MCF 10A (cell line): ENCODE measurements at regions not wholly inside any gene's neighbourhood (a gene's known extent, or its start where the extent isn't known, plus 50 kb on each side); places are given as distances from the start of the nearest gene placed in this dataset.

Source experiments
- BruUV-seq: library from RNA; stranded (reverse); fragments of 400-500 nt; replicated peaks from 2 replicates; lab custom pipeline; 2021; lab: Mats Ljungman, UMichigan
- CTCF ChIA-PET: fragments of 300-600 bp; sonication (Branson Sonifier 250); formaldehyde crosslinking; extraction: SDS; loops from one replicate; lab custom pipeline; 2021; ENCODE audit warnings: antibody characterized with exemption, inconsistent platforms; lab: Yijun Ruan, JAX
- POLR2A ChIA-PET: fragments of 300-600, 350-650 bp; sonication (Branson Sonifier 250); formaldehyde crosslinking; extraction: SDS; loops from one replicate; lab custom pipeline; 2020; ENCODE audit warnings: antibody characterized with exemption, inconsistent platforms; lab: Yijun Ruan, JAX
- DNase-seq: peaks from one replicate; pipeline ENCODE4 v3.0.0-alpha.2; 2018; ENCODE audit not compliant: unreplicated experiment
- H3K27ac Mint-ChIP-seq: one replicate; pipeline ENCODE4 v1.8.0; 2022; ENCODE audit warnings: mild to moderate bottlenecking, low read depth, mixed read lengths; ENCODE audit not compliant: unreplicated experiment
- H3K27me3 Mint-ChIP-seq: one replicate; pipeline ENCODE4 v1.8.0; 2022; ENCODE audit warnings: mixed read lengths; ENCODE audit not compliant: insufficient read depth, unreplicated experiment
- H3K36me3 Mint-ChIP-seq: one replicate; pipeline ENCODE4 v1.8.0; 2022; ENCODE audit warnings: mild to moderate bottlenecking, moderate library complexity, mixed read lengths; ENCODE audit not compliant: insufficient read depth, unreplicated experiment
- H3K4me1 Mint-ChIP-seq: one replicate; pipeline ENCODE4 v1.8.0; 2022; ENCODE audit warnings: mixed read lengths; ENCODE audit not compliant: insufficient read depth, unreplicated experiment
- H3K4me3 Mint-ChIP-seq: one replicate; pipeline ENCODE4 v1.8.0; 2022; ENCODE audit warnings: mild to moderate bottlenecking, moderate library complexity, mixed read lengths; ENCODE audit not compliant: unreplicated experiment
- H3K9me3 Mint-ChIP-seq: one replicate; pipeline ENCODE4 v1.8.0; 2022; ENCODE audit warnings: mixed read lengths; ENCODE audit not compliant: unreplicated experiment
- CTCF ChIP-seq: fragments of 200-600 bp; IDR thresholded peaks from one replicate; pipeline ENCODE4 v1.8.0; 2022; ENCODE audit warnings: antibody characterized with exemption, mild to moderate bottlenecking; ENCODE audit not compliant: unreplicated experiment
- intact Hi-C: fragments of 100-400 bp; cut with micrococcal nuclease; formaldehyde crosslinking; loops from 2 replicates; pipeline ENCODE4 v1.14.1; 2022

- ChIA-PET POLR2A (interaction anchor here (1.1 kb wide), 1 partner anchor 16 kb away, joined by 3 read pairs; no protein-coding TSS in a partner anchor), CTCF (no interaction called here)
- Mint-ChIP-seq H3K36me3 (no peaks in the 10 kb centered on the region), H3K9me3 (no peaks in the 10 kb centered on the region), H3K27ac (no peak overlapping the region), H3K4me1 (no peaks in the 10 kb centered on the region), H3K4me3 (no peak overlapping the region), H3K27me3 (peaks cover 86% of the 10 kb centered on the region)
- TF ChIP-seq CTCF, result no peak
- peak; percentile 15 for DNase-seq
- no TSS peak for BruUV-seq
- intact Hi-C loops, result no loop called here
Observed at GRCh38 chr1:208329300-208329699, 85.1 kb upstream of the PLXNA2 start.

GRCh38 chr1:208332036-208332773, 88.0 kb upstream of the PLXNA2 start:
- BruUV-seq, result no TSS peak
- Mint-ChIP-seq H3K4me1 (no peaks in the 10 kb centered on the region), H3K27me3 (peaks cover 81% of the 10 kb centered on the region), H3K27ac (no peak overlapping the region), H3K36me3 (no peaks in the 10 kb centered on the region), H3K4me3 (no peak overlapping the region), H3K9me3 (no peaks in the 10 kb centered on the region)
- TF ChIP-seq CTCF, result no peak
- intact Hi-C loops, result no loop called here
- DNase-seq, result no peak
- POLR2A ChIA-PET, result interaction anchor here (0.5 to 0.6 kb wide), 2 partner anchors 453 to 1254 kb away, joined by 3 read pairs; no protein-coding TSS in a partner anchor
- CTCF ChIA-PET, result interaction anchor here (0.6 to 0.9 kb wide), 3 partner anchors 9 to 253 kb away, joined by 3 read pairs; no protein-coding TSS in a partner anchor

DNA sequence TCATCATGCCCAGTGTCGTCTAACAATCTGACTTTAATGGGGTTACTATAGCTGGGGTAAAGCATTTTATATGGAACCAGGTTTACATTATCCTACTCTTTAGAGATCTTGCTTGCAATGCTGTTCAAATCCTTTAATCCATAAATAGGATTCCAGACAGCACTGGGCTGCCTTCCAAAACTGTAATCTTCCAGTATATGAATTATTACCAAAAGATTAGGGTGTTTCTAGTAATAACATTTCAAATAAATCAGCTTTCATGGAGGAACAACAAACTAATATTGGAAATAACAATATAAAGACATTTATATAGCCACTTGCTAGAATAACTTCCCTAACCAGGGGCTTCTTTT, 88.6 kb upstream of the PLXNA2 start:
- Mint-ChIP-seq H3K27me3 (peaks cover 81% of the 10 kb centered on the region), H3K4me1 (no peaks in the 10 kb centered on the region), H3K9me3 (no peaks in the 10 kb centered on the region), H3K4me3 (no peak overlapping the region), H3K27ac (no peak overlapping the region), H3K36me3 (no peaks in the 10 kb centered on the region)
- intact Hi-C loops, result no loop called here
- ChIA-PET CTCF (interaction anchor here (0.6 to 0.8 kb wide), 2 partner anchors 9 to 196 kb away, joined by 3 read pairs; no protein-coding TSS in a partner anchor), POLR2A (interaction anchor here (0.6 to 1.6 kb wide), 2 partner anchors 17 to 452 kb away, joined by 3 to 5 read pairs; no protein-coding TSS in a partner anchor)
- DNase-seq, result no peak
- BruUV-seq, result no TSS peak
- no peak for TF ChIP-seq CTCF

- POLR2A ChIA-PET, result interaction anchor here (0.9 to 1.7 kb wide), 4 partner anchors 9 to 165 kb away, joined by 3 to 5 read pairs (median 3); no protein-coding TSS in a partner anchor
- CTCF ChIA-PET, result interaction anchor here (0.6 to 1.1 kb wide), 3 partner anchors 119 to 388 kb away, joined by 3 to 5 read pairs (median 3); no protein-coding TSS in a partner anchor
- Mint-ChIP-seq H3K4me1 (no peaks in the 10 kb centered on the region), H3K9me3 (no peaks in the 10 kb centered on the region), H3K27me3 (peaks cover 81% of the 10 kb centered on the region), H3K36me3 (no peaks in the 10 kb centered on the region), H3K27ac (no peak overlapping the region), H3K4me3 (no peak overlapping the region)
- intact Hi-C loops, result no loop called here
- DNase-seq, result no peak
- BruUV-seq, result no TSS peak
- TF ChIP-seq CTCF, result no peak
Observed at GRCh38 chr1:208333676-208334075, 89.5 kb upstream of the PLXNA2 start.
